ACC112 (cell line): ENCODE measurements at regions not wholly inside any gene's neighbourhood (a gene's known extent, or its start where the extent isn't known, plus 50 kb on each side); places are given as distances from the start of the nearest gene placed in this dataset.

ENCODE experiments used
- H2AFZ ChIP-seq: fragments of 200-600 bp; sonication (generic); one replicate; pipeline ENCODE4 v1.6.0; 2017; ENCODE audit warnings: antibody characterized with exemption, low read length; ENCODE audit not compliant: unreplicated experiment
- H3K27ac ChIP-seq: fragments of 200-600 bp; sonication (generic); 2 replicates; pipeline ENCODE4 v1.5.1; 2014; ENCODE audit warnings: low read depth, mild to moderate bottlenecking, antibody characterized with exemption, low read length, moderate library complexity
- H3K27me3 ChIP-seq: fragments of 200-600 bp; sonication (generic); 2 replicates; pipeline ENCODE4 v1.6.1; 2014; ENCODE audit warnings: mild to moderate bottlenecking, antibody characterized with exemption, low read length, moderate library complexity, mixed read lengths; ENCODE audit not compliant: insufficient read depth
- H3K36me3 ChIP-seq: fragments of 200-600 bp; sonication (generic); 2 replicates; pipeline ENCODE4 v1.6.1; 2016; ENCODE audit warnings: mild to moderate bottlenecking, antibody characterized with exemption, low read length, moderate library complexity, mixed read lengths; ENCODE audit not compliant: insufficient read depth
- H3K4me1 ChIP-seq: fragments of 200-600 bp; sonication (generic); one replicate; pipeline ENCODE4 v1.6.1; 2016; ENCODE audit warnings: low read length, mixed read lengths; ENCODE audit not compliant: insufficient read depth, unreplicated experiment, control insufficient read depth
- H3K4me3 ChIP-seq: fragments of 200-600 bp; sonication (generic); 2 replicates; pipeline ENCODE4 v1.5.1; 2014; ENCODE audit warnings: mild to moderate bottlenecking, low read depth, low read length
- H3K79me2 ChIP-seq: fragments of 200-600 bp; sonication (generic); one replicate; pipeline ENCODE4 v1.6.0; 2016; ENCODE audit warnings: low read length; ENCODE audit not compliant: control insufficient read depth, unreplicated experiment, insufficient read depth

GRCh38 chr2:41829052-41829451 is 218.8 kb upstream of the PKDCC start:
- no peak overlapping the region for H3K4me3 ChIP-seq
- no peak overlapping the region for H3K27ac ChIP-seq
- H2AFZ ChIP-seq = no peak overlapping the region
- H3K79me2 ChIP-seq = no peaks in the 10 kb centered on the region
- H3K4me1 ChIP-seq = no peaks in the 10 kb centered on the region
- H3K27me3 ChIP-seq = peaks cover 94% of the 10 kb centered on the region
- no peaks in the 10 kb centered on the region for H3K36me3 ChIP-seq

GRCh38 chr2:41830600-41830999 is 217.2 kb upstream of the PKDCC start:
- H3K4me3 ChIP-seq = no peak overlapping the region
- H3K79me2 ChIP-seq = no peaks in the 10 kb centered on the region
- H3K36me3 ChIP-seq = no peaks in the 10 kb centered on the region
- H3K27ac ChIP-seq = no peak overlapping the region
- no peak overlapping the region for H2AFZ ChIP-seq
- peaks cover 99% of the 10 kb centered on the region for H3K27me3 ChIP-seq
- H3K4me1 ChIP-seq = no peaks in the 10 kb centered on the region

DNA sequence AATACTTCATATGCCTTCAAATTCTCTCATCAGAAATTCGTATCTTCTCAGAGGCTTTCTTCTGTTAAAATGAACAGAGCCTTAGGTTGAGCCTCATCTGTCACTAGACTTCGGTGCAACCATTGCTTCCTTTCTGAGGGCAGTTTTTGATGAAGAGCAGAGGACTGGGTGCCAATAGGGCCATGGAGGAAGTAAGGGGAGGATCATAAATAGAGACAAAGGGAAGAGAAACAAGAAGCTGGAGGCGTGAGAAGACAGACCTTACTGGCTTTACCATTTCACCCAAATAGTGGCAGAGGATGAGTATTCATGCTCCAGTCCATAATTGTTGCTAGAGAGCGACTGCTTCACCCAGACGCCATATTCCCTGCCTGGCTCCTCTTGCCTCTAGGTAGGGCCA is 215.6 kb upstream of the PKDCC start:
- Histone ChIP-seq H2AFZ (no peak overlapping the region), H3K4me1 (no peaks in the 10 kb centered on the region), H3K4me3 (no peak overlapping the region), H3K36me3 (no peaks in the 10 kb centered on the region), H3K27ac (no peak overlapping the region), H3K27me3 (peaks cover 97% of the 10 kb centered on the region), H3K79me2 (no peaks in the 10 kb centered on the region)

- no peaks in the 10 kb centered on the region for H3K79me2 ChIP-seq
- no peak overlapping the region for H3K4me3 ChIP-seq
- H3K27me3 ChIP-seq = peaks cover 92% of the 10 kb centered on the region
- H3K36me3 ChIP-seq = no peaks in the 10 kb centered on the region
- H3K4me1 ChIP-seq = no peaks in the 10 kb centered on the region
- H3K27ac ChIP-seq = no peak overlapping the region
- no peak overlapping the region for H2AFZ ChIP-seq
These were observed 212.4 kb upstream of the PKDCC start for GRCh38 chr2:41835401-41835800.

GRCh38 chr2:41836948-41837347 is 210.9 kb upstream of the PKDCC start:
- Histone ChIP-seq H3K36me3 (no peaks in the 10 kb centered on the region), H2AFZ (no peak overlapping the region), H3K4me3 (no peak overlapping the region), H3K27ac (no peak overlapping the region), H3K27me3 (peaks cover 78% of the 10 kb centered on the region), H3K79me2 (no peaks in the 10 kb centered on the region), H3K4me1 (peaks cover 7% of the 10 kb centered on the region)

DNA sequence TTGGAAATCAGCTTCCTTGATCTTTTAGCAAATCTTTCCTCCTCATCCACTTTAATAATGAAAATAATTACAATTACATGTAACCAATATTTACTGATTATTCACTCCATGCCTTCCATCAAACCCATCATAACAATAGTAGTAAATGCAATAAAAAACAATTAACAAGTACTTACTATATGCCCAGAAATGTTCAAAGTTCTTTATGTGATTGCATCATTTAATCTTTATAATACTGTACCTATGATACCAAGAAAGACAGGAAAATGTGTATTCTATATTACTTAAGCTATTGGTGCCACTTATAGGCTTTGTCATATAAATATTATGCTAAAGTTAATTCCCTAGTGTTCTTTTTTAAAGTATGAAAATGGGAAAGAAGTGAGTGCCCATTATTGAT is 210.2 kb upstream of the PKDCC start:
- H2AFZ ChIP-seq = no peak overlapping the region
- H3K27me3 ChIP-seq = peaks cover 71% of the 10 kb centered on the region
- no peak overlapping the region for H3K4me3 ChIP-seq
- no peak overlapping the region for H3K27ac ChIP-seq
- no peaks in the 10 kb centered on the region for H3K36me3 ChIP-seq
- H3K79me2 ChIP-seq = no peaks in the 10 kb centered on the region
- peaks cover 7% of the 10 kb centered on the region for H3K4me1 ChIP-seq

DNA sequence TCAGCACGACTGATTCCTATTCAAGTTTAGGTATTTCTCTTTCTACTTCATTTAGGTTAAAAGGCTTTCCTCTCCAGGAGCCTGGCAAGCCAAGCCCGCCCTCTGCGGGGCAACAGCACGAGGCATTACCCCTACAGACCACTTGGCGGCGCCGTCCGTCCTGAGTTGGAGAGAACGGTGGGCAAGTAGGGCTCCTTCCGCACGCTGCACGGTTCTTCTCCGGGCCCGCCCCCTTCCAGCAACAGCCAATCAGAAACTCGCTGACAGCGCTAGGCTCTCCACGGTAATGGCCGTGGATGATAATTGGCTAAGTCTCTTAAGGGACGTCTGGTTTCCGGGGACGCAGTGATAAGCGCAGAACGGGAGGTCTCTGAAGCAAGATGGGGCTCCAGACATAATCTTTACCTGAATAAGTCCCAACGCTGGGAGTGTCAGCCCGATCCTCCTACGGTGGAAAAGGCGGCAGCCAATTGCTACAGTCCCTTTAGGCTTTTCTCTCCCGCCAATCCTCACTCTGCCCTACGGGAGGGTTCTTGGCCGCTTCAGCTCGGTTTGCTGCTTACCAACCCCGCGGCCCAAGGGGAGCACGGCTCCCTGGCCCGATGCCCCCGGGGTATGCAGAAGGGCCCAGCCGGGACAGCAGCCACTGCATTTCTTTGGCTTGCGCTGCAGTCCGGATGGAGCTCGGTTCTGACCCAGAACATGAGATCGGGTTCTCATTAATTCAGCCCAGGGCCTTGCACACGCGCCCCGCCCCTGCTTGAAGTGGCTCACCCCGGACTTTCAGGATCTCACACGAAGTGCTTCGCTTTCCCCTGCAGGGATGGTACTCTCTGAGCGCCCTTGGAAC is 206.9 kb upstream of the PKDCC start:
- Histone ChIP-seq H2AFZ (peak overlapping the region; percentile 95), H3K36me3 (no peaks in the 10 kb centered on the region), H3K27me3 (peaks cover 55% of the 10 kb centered on the region), H3K79me2 (no peaks in the 10 kb centered on the region), H3K27ac (no peak overlapping the region), H3K4me1 (peaks cover 7% of the 10 kb centered on the region), H3K4me3 (peak overlapping the region; percentile 84)

GRCh38 chr2:41846962-41847361 is 200.9 kb upstream of the PKDCC start:
- Histone ChIP-seq H3K27me3 (peaks cover 37% of the 10 kb centered on the region), H3K4me1 (no peaks in the 10 kb centered on the region), H3K79me2 (no peaks in the 10 kb centered on the region), H3K4me3 (no peak overlapping the region), H3K36me3 (no peaks in the 10 kb centered on the region), H2AFZ (no peak overlapping the region), H3K27ac (no peak overlapping the region)

DNA sequence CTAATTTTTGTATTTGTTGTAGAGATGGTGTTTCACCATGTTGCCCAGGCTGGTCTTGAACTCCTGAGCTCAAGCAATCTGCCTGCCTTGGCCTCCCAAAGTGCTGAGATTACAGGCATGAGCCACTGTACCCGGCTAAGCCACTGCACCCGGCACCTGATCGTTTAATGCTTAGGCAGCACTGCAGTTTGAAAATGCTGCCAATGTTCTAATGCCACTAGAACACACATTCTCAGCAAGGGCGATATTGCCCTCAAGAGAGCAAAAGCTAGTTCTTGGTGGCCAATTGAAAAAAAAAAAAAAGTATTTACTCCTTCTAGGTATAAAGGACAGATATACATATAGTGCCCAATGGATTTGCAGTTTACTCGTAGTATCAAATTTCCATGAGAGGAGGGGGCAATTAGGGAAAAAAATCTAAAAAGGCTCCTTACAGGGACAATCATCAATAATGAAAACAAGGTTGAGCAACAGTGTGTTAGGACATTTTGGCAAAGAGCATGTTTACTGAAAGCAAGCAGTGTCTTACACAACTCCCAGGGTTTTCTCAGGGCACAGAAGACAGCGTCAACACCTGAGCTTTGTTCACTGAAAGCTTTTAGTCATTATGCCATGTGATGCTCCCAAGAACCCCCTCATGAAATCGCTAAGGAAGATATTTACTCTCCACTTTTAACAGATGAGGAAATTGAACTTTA is 199.9 kb upstream of the PKDCC start:
- Histone ChIP-seq H3K36me3 (no peaks in the 10 kb centered on the region), H2AFZ (no peak overlapping the region), H3K27ac (no peak overlapping the region), H3K4me1 (no peaks in the 10 kb centered on the region), H3K4me3 (no peak overlapping the region), H3K79me2 (no peaks in the 10 kb centered on the region), H3K27me3 (peaks cover 37% of the 10 kb centered on the region)

- Histone ChIP-seq H2AFZ (no peak overlapping the region), H3K27me3 (peaks cover 15% of the 10 kb centered on the region; the same call in 1 of the 2 replicates), H3K4me3 (no peak overlapping the region), H3K36me3 (no peaks in the 10 kb centered on the region), H3K79me2 (no peaks in the 10 kb centered on the region), H3K27ac (no peak overlapping the region), H3K4me1 (no peaks in the 10 kb centered on the region)
These were observed 196.3 kb upstream of the PKDCC start for GRCh38 chr2:41851554-41851953.
